Endometrium (tissue), 2 donors: ENCODE measurements at regions not wholly inside any gene's neighbourhood (a gene's known extent, or its start where the extent isn't known, plus 50 kb on each side); places are given as distances from the start of the nearest gene placed in this dataset.

Experiments
- FAIRE-seq: peaks from 2 replicates; lab custom pipeline; 2012; peaks lifted over from hg19 to GRCh38; lab: Jason Lieb, UNC
- donor health status: control.
- donor health status: control.

- no peak for FAIRE-seq
Measured at GRCh38 chr13:79267560-79267959, 138.5 kb downstream of the RBM26 start.

DNA sequence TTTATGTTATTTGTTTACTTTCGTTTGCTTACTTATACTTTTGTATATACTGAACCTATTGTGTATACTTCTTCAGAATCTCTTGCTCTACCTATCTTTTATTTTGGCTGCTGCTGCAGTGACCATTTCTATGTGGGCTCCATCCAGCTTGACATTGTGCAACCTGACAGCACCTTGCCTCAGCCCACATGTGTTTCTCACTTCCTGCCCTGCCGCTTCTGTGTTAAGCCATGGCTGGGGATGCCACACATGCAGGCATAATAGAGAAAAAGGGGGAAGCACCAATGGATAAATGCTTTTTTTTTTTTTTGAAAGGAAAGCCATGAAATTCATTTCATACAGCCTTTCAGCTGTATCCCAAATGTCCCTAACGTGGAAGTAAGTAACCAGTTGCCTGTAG lies 147.6 kb downstream of the RBM26 start:
- FAIRE-seq = no peak

- no peak for FAIRE-seq
Measured at GRCh38 chr13:79246578-79246949, 159.5 kb downstream of the RBM26 start.

- FAIRE-seq = no peak
Measured at GRCh38 chr13:79245937-79246577, 160.0 kb downstream of the RBM26 start.

DNA sequence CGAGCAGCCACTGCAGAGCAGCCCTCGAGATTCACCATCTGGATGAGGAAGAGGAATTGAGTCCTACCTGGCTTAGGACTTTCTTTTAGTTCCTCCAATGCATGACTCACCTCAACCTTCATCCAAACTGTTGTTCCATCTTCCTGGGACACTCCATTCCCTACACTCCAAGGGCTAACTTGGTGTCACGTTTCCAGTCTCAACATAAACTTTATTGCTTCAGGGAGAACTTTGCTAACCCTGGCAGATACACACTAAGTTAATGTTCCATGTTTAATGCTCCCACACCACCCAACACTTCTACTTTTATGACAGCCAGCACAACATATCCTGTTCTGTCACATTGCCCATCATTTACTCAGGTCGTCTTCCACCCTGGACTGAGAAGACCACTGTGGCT lies 164.4 kb downstream of the RBM26 start:
- FAIRE-seq = no peak

- no peak for FAIRE-seq
Measured at GRCh38 chr13:79237981-79238380, 168.1 kb downstream of the RBM26 start.

DNA sequence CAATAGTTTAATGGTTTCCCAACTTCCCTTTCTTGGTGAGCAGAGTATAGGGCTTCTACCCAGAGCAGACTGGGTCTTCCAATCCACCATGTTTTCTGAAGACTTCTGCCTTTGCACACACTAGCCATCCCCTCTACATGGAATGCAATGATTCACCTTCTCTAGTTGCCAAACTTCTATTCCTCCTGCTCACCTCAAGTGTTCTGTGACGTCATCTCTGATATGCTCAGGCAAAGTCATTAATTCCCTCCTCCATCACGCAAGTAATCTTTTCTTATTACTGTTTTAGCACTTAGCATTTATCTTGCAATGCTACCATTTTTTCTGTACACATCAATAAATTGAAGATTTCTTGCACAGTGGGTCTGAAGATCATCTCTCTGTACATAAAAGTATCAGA lies 174.2 kb downstream of the RBM26 start:
- no peak for FAIRE-seq

- FAIRE-seq = no peak
Measured at GRCh38 chr13:79229761-79230160, 176.3 kb downstream of the RBM26 start.

- FAIRE-seq = no peak
Measured at GRCh38 chr13:79228972-79229371, 177.1 kb downstream of the RBM26 start.

- no peak for FAIRE-seq
Measured at GRCh38 chr13:79227418-79227817, 178.6 kb downstream of the RBM26 start.

DNA sequence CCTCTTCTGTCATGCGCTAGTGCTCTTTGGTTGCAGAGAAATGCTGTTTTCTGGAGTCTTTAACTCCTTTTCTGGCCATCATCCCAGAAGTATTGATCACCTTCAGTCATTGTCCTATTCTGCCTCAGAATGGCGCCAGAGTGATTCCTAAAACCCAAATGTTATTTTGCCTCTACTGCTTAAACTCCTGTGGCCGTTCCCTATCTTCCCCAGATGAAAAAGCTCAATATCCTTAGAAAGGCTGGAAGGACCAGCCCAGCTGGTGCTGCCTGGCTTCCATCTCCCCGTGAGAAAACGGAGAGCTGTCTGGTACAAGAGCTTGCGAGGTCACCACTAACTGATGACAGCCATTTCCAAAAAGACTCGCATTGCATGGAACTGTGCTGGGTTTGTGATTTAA lies 179.1 kb downstream of the RBM26 start:
- no peak for FAIRE-seq

DNA sequence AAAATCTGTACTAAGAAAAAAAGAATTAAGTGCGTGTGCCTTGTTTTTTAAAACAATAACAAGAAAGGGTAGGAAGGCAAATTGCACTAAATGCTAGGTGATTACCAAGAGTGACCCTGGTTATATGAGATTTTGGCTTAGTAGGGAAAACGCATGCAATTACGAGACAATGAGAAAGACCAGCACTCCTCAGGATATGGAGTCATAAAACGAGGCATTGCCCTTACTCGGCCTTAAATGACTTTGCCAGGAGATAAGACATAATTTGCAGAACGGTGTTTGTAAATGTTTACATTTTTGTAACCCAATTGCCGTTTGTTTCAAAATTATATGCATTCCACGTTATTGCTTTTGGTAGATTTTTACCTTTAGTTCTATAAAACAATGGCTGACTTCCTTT lies 179.8 kb downstream of the RBM26 start:
- FAIRE-seq = no peak

DNA sequence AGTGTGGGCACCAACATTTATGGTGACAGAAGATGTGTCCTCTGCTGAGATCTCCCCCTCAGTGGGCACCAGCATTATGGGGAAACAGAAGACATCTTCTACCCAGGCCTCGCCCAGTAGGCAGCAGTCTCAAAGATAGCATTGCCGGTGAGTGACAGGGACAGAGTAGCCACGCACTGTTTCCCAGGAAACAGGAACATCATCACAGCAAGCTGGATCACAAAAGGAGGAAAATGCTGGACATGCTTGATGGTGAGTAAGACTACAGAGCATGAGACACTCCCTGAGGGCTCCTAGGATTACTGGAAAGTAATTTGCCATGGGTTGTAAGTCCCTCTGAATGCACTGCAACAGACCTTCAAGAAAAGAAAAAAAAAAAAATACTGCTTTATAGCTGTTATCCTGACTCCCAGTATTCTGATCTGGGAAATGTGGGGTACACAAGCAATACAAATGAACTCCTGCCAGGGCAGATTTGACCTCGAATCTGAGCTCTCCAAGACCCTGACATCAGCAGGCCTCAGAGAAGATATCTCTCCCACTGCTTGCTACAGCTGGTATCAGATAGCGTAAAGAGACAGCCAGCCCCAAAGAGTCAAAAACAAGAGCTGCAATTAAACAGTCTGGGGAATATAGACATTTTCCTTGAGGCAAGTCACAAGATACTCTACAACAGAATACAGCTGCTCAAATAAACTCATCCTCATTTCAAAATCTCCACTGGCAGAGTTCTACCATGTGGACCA lies 180.4 kb downstream of the RBM26 start:
- no peak for FAIRE-seq

DNA sequence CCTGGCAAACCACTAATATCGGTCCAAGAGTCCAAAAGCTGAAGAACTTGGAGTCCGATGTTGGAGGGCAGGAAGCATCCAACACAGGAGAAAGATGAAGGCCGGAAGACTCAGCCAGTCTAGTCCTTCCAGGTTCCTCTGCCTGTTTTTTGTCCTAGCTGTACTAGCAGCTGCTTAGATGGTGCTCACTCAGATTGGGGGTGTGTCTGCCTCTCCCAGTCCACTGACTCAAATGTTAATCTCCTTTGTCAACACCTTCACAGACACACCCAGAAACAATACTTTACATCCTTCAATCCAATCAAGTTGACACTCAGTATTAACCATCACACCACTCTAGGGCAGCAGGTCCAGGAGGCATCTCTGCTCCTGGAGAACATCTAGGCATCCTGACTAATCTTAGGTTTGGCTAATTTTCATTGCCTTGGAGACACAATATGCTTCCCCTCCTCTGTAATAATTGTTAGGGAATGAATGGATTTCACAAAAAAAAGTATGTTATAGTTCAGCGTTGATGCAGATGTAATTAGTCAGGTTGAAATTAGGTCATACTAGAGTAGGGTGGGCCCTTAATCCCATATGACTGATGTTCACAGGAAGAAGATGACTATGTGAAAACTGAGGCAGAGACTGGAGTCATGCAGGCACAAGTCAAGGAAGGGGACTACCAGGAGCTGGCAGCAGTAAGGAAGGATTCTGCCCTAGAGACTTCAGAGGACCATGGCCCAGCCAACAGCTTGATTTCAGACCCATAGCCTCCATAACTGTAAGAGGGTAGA lies 183.4 kb downstream of the RBM26 start:
- FAIRE-seq = no peak

DNA sequence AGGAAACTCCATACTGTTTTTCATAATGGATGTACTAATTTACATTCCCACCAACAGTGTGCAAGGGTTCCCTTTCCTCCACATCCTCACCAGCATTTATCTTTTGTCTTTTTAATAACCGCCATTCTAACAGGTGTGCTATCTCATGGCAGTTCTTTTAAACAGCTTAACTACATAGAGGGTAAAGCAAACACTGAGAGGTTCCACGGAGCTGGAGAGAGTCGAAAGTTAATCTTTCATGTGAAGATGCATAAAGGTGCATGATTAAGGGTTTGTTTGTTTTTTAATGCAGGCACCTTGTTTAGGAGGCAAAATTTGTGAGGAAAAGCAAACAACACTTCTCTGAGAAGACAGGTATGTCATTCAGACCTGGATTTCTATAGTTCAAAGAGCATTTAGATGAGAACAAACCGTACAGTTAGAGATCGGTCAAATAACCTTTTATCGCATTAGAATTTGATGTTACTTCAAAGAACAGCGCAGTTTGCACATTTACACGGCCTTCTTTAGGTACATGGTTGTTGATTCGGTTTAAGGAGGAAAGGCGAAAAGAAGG lies 193.9 kb downstream of the RBM26 start:
- FAIRE-seq = no peak

GRCh38 chr13:79211377-79211776 lies 194.7 kb downstream of the RBM26 start:
- FAIRE-seq = no peak

- FAIRE-seq = no peak
Measured at GRCh38 chr13:79197933-79198332, 208.1 kb downstream of the RBM26 start.

- no peak for FAIRE-seq
Measured at GRCh38 chr13:79196843-79197242, 209.2 kb downstream of the RBM26 start.

DNA sequence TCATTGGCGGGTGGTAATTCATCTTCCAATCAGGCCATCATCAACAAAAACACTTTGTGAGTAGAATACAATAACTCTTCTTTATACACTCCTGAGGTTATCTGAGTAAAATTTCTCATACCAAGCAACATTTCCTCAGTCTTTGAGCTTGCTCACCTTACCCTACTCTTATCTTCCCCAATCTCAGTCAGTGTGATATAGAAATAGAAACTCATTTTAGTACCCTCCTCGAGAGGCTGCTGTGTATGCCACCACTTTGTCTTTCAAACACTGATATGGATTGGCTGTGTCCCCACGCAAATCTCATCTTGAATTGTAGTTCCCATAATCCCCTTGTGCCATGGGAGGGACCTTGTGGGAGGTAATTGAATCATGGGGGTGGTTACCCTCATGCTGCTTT lies 209.7 kb downstream of the RBM26 start:
- no peak for FAIRE-seq

DNA sequence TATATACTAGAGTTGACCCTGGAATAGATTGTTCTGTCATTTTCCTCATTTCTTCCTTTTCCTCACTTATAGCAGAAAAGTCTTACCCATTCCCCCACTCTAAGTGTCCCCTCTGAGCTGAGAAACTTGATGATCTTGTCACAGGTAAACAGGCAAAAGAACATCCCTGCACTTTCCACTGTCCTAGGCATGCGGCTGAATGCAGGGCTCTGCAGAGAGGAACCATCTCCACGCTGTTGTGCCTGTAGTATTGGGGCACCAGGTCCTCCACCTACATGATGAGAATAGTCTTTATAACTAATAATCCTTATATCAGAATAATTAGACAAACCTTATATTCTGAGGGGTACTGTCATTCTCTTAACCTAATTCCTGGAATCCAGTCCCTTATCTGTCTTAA lies 211.3 kb downstream of the RBM26 start:
- no peak for FAIRE-seq

- FAIRE-seq = no peak
Measured at GRCh38 chr13:79194272-79194671, 211.8 kb downstream of the RBM26 start.

DNA sequence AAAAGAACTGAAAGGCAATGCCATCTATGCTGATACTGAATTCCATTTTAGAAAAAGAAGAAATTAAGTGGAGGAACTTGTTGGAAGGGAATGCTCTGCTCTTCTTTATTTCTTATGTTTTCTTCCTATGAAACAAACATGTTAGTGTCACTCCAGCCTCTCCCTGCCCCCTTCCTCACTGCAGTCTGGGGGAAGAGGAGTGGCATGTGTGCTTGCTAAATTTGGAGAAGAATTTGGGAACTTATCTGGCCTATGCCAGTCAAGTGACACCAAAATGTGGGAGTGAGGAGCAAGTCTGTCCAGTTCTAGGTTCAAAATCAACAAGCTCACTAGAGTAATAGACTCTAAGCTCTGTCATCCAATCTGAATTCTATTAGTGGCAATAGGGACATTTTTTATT lies 214.6 kb downstream of the RBM26 start:
- FAIRE-seq = no peak

- no peak for FAIRE-seq
Measured at GRCh38 chr13:79190932-79191331, 215.1 kb downstream of the RBM26 start.
